ENCODE measurements at regions not wholly inside any gene's neighbourhood (a gene's known extent, or its start where the extent isn't known, plus 50 kb on each side); places are given as distances from the start of the nearest gene placed in this dataset.

- intact Hi-C loops (cut with DNase I), result loop anchor here in 1 of 2 donors (10.0 kb wide), 1 partner anchor 863 kb away; no protein-coding TSS in a partner anchor
- Histone ChIP-seq H3K27ac (no peak overlapping the region), H3K9me3 (no peaks in the 10 kb centered on the region), H3K4me3 (no peak overlapping the region), H3K4me1 (no peaks in the 10 kb centered on the region), H3K36me3 (ENCODE audit: insufficient read depth in 1 of 2, low read depth in 1 of 2) (no peaks in the 10 kb centered on the region), H3K27me3 (ENCODE audit: insufficient read depth in 3 of 3, low read length in 2 of 3) (no peaks in the 10 kb centered on the region)
- DNase-seq, result no peak
- 86 to 94% (median 90%) methylated on average over 8 of the region's 8 CpGs for WGBS, 3 donors
- TF ChIP-seq, protein P1, sequence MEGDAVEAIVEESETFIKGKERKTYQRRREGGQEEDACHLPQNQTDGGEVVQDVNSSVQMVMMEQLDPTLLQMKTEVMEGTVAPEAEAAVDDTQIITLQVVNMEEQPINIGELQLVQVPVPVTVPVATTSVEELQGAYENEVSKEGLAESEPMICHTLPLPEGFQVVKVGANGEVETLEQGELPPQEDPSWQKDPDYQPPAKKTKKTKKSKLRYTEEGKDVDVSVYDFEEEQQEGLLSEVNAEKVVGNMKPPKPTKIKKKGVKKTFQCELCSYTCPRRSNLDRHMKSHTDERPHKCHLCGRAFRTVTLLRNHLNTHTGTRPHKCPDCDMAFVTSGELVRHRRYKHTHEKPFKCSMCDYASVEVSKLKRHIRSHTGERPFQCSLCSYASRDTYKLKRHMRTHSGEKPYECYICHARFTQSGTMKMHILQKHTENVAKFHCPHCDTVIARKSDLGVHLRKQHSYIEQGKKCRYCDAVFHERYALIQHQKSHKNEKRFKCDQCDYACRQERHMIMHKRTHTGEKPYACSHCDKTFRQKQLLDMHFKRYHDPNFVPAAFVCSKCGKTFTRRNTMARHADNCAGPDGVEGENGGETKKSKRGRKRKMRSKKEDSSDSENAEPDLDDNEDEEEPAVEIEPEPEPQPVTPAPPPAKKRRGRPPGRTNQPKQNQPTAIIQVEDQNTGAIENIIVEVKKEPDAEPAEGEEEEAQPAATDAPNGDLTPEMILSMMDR (IDR thresholded peaks at IDR 0.05), result no peak
- no peak for ATAC-seq
Measured at GRCh38 chr11:12321217-12321937, 56.0 kb upstream of the PARVA start.

DNA sequence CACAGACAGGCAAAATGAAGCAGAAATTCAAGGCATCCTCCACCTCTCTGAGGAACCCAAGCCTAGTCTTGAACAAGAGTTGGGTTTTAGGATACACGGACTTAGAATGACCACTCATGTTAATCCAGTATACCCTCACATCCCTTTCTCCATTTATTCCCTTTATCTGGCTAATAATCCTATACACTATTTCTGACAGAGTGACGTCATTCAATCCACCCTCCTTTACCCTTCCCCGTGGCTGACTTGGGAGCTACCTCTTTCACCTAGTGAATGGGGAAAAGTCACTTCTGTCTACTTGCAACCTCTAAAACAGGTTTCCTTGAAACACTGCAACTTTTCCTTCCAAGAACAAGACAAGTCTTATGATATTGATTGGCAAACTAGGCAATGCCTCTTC is 52.8 kb upstream of the PARVA start:
- 86 to 95% (median 93%) methylated on average over 3 of the region's 3 CpGs for WGBS, 3 donors
- DNase-seq (no peak), ATAC-seq (no peak)
- TF ChIP-seq, protein P1 (IDR thresholded peaks at IDR 0.05), result no peak
- H3K4me3 ChIP-seq, result no peak overlapping the region
- no peaks in the 10 kb centered on the region for H3K27me3 ChIP-seq (ENCODE audit: insufficient read depth in 3 of 3, low read length in 2 of 3)
- intact Hi-C loops (cut with DNase I), result loop anchor here in 1 of 2 donors (10.0 kb wide), 1 partner anchor 860 kb away; no protein-coding TSS in a partner anchor
- no peaks in the 10 kb centered on the region for H3K9me3 ChIP-seq
- H3K36me3 ChIP-seq (ENCODE audit: insufficient read depth in 1 of 2, low read depth in 1 of 2), result no peaks in the 10 kb centered on the region
- H3K27ac ChIP-seq, result no peak overlapping the region
- no peaks in the 10 kb centered on the region for H3K4me1 ChIP-seq

Measured in psoas muscle (tissue), 7 donors.